ENCODE measurements at regions not wholly inside any gene's neighbourhood (a gene's known extent, or its start where the extent isn't known, plus 50 kb on each side); places are given as distances from the start of the nearest gene placed in this dataset.

GRCh38 chr10:58140691-58141347, 126.9 kb downstream of the IPMK start:
- no peak for DNase-seq (ENCODE audit: low spot score)

DNA sequence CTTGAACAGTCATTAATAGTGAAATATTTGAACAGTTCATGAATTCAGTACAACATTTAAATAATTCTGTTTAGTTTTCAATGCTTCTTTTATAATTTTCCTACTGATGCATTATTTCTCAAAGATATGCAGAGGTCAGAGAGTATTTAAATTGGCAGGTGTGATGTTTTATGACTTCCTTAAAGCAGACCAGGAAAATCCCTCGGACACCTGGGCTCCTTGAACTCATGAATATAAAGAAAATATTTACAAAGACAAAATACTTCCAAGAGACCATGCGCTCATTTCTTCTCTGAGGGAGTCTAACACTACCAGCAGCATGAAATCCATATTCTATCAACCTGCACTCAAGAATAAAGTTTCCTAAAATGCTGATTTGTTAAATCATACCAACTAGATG, 127.6 kb downstream of the IPMK start:
- no peak for DNase-seq (ENCODE audit: low spot score)

- no peak for DNase-seq (ENCODE audit: low spot score)
These were observed 129.9 kb downstream of the IPMK start for GRCh38 chr10:58137813-58138212.

DNA sequence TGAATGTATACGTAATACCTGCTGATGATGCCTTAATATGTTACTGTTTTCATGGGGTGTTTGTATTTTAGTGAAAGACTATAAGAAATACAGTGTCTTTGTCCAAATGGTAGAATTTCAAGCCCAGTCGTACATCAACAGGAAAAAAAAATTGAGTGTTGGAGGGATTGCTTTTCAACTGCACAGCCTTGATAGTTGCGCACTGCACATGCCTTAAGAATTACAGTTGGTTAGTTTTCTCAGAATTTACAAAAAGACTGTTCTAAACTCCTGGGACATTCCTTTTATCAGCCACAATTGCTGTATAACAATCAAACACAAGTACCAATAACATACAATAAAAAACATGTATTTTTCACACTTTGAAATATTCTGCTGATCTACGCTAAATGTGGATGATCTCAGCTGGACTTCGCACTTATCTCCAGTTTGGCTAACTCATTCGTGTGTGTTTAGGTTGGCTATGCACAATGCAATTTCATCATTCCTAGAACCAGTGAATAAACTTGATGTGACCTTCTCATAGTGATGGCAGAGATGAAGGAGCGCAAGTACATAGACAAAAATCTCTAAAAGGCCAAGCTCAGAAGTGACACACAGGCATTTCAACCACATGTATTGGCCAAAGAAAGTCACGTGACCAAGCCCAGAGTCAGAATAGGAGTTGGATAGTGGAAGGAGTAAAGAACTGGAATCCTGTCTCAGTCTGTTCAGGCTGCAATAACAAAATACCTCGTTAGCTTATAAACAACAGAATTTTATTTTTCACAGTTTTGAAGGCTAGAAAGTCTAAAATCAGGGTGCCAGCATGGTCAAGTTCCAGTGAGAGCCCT, 152.3 kb downstream of the IPMK start:
- no peak for DNase-seq (ENCODE audit: low spot score)

DNA sequence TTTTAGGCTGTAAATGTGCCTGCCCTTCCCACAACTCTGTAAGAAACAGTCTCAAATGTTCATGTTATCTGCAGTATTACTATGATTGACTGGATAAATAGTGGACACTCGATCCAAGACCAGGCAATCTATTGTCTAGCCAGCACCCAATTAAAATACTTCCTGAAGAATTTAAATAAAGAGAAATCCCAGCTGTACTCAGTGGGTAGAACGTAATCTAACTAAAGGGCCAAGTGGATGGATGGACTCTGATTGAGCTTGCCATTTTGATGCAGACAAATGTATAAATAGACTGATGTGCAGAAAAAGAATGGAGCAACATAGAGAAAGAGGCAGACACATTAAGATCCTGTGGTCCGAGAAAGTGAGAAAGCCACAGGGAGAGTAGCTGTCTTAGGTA, 158.0 kb downstream of the IPMK start:
- DNase-seq (ENCODE audit: low spot score), result no peak

- DNase-seq (ENCODE audit: low spot score), result peak; percentile 43
These were observed 160.2 kb downstream of the IPMK start for GRCh38 chr10:58107506-58107905.

- no peak for DNase-seq (ENCODE audit: low spot score)
These were observed 161.3 kb downstream of the IPMK start for GRCh38 chr10:58106211-58107035.

DNA sequence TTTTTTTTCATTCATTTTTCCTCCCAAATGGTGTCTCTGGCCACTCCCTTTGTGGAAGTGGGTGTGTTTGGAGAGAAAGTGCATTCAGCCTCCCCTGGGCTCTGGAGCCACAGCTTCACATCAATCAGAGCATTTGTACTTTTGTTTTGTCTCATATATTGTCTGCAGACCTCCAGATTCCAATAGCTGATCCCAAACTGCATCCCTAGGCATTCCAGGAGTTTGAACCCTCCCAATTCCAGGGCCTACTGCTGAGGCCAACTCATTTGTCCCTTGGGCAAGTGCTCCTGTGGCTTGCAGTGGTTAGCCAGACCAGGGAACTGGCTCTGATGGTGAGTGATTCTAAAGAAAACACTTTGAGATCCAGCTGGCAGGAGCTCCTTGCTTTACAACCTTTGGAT, 163.3 kb downstream of the IPMK start:
- DNase-seq (ENCODE audit: low spot score), result no peak

GRCh38 chr10:58102897-58103296, 164.8 kb downstream of the IPMK start:
- DNase-seq (ENCODE audit: low spot score), result no peak

DNA sequence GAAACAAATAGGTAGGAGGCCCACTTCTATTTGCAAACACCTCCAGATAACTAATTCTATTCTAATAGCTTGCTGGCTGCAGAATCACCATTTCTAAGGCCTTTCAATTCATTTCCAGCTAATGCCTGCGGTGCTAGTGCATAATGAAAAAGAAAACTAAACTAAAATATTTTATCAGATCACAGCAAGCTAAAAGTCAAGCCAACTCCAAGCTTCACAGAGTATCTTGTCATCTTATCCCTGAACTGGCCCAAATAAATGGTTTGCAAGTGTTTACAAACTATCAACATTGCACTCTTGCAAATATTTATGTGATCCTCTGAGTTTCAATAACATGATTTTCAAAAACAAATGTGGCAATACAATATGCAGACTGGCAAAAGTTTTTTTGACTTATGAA, 166.0 kb downstream of the IPMK start:
- DNase-seq (ENCODE audit: low spot score), result no peak

- no peak for DNase-seq (ENCODE audit: low spot score)
These were observed 172.5 kb downstream of the IPMK start for GRCh38 chr10:58094985-58095718.

GRCh38 chr10:58091886-58092285, 175.8 kb downstream of the IPMK start:
- no peak for DNase-seq (ENCODE audit: low spot score)

DNA sequence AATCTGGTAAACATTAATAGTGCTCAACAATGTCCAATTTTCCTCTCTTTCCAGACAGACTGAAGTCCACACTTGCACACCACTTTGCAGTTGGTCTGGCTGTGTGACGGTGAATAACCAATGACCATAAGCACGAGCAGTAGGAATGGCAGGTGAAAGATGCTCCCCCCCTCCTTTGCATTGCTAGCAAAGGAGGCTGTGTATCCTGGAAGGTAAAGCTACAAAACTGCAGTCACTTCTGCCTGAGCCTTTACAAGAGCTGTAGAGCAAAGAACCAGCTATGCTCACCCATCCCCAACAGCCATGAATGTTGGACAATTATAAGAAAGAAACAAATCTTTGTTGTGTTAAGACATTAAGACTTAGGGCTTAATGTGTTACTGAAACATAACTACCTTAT, 178.0 kb downstream of the IPMK start:
- DNase-seq (ENCODE audit: low spot score), result no peak

DNA sequence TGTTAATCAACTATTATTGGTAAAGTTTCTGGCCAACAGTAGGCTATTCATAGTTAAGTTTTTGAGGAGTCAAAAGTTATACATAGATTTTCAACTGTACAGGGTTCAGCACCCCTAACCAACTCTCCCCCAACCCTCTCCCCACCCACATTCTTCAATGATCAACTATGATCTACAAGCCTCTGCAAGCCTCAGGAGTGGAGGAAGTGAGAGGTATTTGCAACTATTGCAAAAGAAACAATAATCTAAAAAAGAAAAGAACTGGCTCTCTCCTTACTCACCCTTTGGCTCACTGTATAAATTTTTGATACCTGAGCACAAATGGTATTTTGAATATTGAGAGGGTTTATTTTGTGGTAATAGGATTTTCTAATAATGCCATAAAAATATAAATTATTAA, 179.8 kb downstream of the IPMK start:
- no peak for DNase-seq (ENCODE audit: low spot score)

- DNase-seq (ENCODE audit: low spot score), result no peak
These were observed 180.9 kb downstream of the IPMK start for GRCh38 chr10:58086763-58087150.

- no peak for DNase-seq (ENCODE audit: low spot score)
These were observed 181.4 kb downstream of the IPMK start for GRCh38 chr10:58086144-58086762.

DNA sequence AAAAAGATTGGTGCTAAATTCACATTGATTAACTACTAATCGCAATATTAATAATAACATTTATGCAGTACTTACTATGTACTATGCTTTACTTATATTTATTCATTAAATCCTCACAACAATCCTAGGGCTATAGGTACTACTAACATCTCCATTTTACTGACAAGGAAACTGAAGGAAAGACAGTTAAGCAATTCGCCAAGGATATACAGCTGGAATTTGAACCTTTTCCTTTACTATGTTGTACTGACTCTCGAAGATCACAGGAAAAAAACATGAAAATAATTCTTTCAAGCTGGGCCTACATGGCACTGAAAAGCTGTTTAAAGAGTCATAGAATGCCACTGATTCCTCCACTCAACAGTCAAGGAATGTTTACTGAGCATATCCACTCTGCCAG, 185.4 kb downstream of the IPMK start:
- DNase-seq (ENCODE audit: low spot score), result no peak

DNA sequence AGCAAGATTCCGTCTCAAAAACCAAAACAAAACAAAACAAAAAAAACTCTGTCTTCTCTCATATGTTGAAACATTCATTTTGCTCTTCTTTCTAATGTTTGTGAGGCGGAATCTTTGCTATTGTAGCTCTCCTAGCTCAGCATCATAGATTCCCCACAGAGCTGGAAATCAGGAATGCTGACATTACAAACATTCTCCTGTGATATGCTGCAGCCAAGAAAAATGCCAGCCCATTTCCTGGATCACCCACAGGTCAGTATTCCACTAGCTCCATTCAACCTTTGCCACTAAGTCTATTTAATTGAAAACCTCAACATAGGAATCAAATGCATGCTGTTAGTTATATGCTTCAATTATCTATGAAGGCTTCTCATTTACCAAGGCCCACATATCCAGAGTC, 186.3 kb downstream of the IPMK start:
- DNase-seq (ENCODE audit: low spot score), result no peak

DNA sequence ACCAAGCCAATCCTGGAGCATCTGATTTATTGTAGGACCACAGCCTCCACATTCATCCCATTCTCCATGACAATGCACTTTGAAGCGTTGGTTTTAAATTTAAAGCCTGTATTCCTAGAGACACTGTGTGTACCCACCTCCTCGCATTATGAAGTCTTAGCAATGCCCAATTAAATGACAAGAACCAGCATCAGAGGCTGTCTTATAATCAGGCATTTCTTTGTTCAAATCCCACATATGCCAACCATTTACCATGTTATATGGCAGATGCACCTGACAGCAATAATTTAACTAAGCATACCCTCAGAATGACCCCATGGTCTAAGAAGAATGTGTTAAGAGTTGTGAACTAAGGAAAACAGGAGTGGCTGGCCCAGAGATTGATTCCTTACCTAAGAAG, 188.2 kb downstream of the IPMK start:
- no peak for DNase-seq (ENCODE audit: low spot score)

DNA sequence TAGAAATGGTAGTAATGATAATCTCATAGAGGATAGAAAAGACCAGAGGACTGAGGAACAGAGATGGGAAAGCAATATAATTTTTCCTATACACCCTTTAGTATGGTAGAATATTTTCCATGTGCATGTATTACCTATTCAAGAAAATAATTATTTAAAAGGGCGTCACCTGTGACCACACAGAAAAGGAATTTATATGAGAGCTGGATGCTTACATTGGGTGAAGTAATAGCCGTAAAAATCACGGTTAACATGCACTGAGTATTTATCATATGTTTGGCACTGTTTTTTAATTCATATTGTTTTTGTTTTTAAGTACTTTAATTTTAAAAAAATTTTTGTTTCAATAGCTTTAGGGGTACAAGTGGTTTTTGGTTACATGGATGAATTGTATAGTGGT, 195.1 kb downstream of the IPMK start:
- no peak for DNase-seq (ENCODE audit: low spot score)

- DNase-seq (ENCODE audit: low spot score), result no peak
These were observed 196.7 kb downstream of the IPMK start for GRCh38 chr10:58070956-58071355.

GRCh38 chr10:58068809-58069208, 198.9 kb downstream of the IPMK start:
- no peak for DNase-seq (ENCODE audit: low spot score)
